ENCODE measurements at regions not wholly inside any gene's neighbourhood (a gene's known extent, or its start where the extent isn't known, plus 50 kb on each side); places are given as distances from the start of the nearest gene placed in this dataset.

DNA sequence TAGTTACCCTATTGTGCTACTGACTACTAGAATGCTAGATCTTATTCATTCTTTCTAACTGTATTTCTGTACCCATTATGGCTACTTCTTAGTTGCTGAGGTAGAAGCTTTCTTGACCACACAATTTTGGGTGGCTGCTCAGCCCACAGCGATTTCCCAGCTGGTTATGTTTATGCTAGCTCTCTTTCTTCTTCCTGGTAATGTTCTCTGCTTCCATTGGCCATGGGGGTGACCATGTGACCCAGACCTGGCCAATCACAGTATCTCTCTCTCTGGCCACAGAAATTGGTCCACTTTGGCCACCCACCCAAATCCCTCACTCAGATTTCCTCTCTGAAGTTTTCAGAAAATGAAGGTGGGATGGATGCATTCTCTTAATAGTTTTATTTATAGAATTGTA, 427.9 kb upstream of the CLINT1 start:
- no peak for DNase-seq

DNA sequence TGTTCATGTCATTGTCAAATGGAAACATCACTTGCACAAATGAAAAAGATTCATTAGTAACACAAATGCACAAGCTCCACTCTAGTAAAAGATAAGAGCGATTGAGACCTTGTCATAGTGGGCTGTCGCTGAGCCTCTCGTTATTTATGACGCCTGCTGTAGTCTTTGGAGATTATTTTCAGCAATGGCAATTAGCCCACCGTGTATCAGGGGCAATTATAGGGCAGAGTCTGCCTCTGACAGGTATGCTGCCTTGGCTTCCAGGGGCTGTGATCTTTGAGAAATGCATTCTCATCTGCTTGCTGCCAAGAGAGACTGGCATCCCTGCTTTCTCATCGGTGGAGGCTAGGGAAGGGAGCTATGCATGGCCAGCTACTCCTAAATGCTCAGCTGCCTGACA, 426.8 kb upstream of the CLINT1 start:
- DNase-seq = no peak

DNA sequence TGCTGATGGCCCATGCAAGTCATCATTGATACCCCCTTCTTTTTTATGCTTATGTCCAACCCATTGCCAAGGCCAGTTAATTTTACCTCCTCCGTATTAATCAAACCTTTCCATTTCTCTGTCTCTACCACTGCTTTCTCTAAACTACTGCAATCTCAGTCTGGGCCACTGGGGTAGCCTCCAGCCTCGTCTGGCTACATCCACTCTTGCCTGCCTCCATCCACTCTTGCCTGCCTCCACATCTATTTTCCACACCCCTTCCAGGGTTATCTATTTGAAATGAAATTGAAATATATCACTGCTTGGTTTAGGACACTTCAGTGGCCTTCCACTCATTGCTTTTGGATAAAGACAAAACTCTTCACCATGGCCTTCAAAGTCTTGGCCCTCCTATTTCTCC, 425.3 kb upstream of the CLINT1 start:
- no peak for DNase-seq

DNA sequence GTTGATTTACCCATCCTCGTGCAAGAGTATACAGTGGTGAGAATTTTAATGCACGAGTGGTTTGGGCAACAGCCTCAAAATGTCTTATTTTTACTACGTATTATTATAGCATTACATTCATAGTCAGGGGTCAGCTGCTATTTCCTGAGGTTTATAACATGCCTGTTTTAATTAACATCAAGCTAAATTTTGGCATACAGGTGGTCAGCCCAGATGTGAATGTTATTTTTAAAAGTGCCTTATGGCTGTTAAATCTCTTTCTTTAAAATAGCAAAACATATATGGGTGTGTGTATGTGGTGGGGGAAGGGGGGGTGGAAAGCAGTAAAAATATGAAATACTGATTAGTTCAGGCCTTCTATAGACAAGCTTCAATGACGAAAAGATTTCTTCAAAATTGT, 424.5 kb upstream of the CLINT1 start:
- DNase-seq = no peak

DNA sequence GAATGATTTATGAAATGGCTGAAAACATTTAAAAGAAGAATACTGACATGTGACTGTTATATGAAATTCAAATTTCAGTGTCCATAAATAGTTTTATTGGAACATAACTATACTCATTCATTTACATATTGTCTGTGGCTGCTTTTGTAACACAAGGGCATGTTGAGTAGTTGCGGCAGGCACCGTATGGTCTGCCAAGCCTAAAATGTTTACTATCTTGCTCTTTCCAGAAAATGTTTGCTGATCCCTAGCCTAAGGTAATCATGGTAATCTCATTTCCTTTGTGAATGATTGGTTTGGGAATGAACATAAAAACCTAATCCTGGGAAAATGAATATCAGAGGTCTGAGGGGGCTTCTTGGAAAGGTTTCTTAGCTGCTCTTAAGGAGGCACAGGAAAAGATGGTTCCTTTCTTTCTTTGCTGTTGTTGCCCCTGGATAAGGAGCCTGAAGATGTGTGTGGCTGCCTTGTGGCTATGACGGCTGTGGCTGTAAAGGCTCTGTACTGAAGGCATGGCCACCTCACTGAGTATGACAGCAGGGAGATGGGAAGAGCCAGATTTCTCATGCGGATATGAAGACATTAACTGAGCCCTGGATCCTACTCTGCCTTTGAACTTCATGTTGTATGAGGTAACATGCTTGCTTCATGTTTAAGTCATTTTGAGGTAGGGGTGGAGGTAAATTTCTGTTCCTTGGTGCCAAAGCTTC, 419.4 kb upstream of the CLINT1 start:
- no peak for DNase-seq

GRCh38 chr5:158277276-158277675, 418.3 kb upstream of the CLINT1 start:
- no peak for DNase-seq

- no peak for DNase-seq
These were observed 417.7 kb upstream of the CLINT1 start for GRCh38 chr5:158276692-158277091.

GRCh38 chr5:158275511-158275910, 416.6 kb upstream of the CLINT1 start:
- no peak for DNase-seq

DNA sequence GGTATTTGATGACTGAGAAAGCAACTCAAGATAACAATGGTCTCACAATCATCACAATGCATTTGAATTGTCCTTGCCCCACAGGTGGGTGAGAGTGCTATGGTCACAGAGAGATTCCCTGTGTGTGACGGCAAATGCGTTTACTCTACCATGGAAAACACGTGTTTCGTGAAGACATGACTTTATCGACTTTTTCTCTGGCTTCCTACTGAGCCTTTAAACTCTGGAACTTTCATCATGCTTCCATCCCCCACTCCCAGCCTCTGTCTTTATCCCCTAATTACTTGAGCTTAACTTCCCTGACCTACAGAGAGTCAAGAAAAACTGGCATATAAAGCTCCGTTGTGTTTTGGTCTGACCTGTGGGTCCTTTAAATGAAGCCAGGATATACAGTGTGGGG, 414.1 kb upstream of the CLINT1 start:
- no peak for DNase-seq

- no peak for DNase-seq
These were observed 413.5 kb upstream of the CLINT1 start for GRCh38 chr5:158272409-158272808.

GRCh38 chr5:158270996-158271554, 412.1 kb upstream of the CLINT1 start:
- no peak for DNase-seq

GRCh38 chr5:158268286-158268685, 409.3 kb upstream of the CLINT1 start:
- DNase-seq = no peak

GRCh38 chr5:158267228-158267627, 408.3 kb upstream of the CLINT1 start:
- DNase-seq = no peak

GRCh38 chr5:158265931-158266700, 407.2 kb upstream of the CLINT1 start:
- DNase-seq = no peak

DNA sequence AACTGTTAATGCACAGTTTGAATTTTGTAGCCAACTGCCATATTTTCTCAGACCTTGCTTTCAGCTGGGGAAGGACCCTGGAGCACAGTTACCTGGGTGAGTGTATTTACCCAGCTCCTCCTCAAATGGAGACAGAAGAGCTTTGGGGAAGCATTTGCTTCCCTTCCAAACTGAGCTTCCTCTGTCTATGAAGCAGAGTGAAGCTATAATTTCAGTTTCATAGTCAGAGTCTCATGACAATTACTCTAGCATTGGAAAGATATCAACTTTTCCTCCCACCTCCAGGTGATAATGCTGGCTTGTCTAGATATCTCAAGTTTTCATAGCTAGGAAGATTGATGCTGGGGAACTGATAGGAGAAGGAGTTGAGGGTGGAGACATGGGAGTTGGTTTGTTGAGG, 406.4 kb upstream of the CLINT1 start:
- DNase-seq = no peak

GRCh38 chr5:158264264-158264663, 405.3 kb upstream of the CLINT1 start:
- DNase-seq = no peak

DNA sequence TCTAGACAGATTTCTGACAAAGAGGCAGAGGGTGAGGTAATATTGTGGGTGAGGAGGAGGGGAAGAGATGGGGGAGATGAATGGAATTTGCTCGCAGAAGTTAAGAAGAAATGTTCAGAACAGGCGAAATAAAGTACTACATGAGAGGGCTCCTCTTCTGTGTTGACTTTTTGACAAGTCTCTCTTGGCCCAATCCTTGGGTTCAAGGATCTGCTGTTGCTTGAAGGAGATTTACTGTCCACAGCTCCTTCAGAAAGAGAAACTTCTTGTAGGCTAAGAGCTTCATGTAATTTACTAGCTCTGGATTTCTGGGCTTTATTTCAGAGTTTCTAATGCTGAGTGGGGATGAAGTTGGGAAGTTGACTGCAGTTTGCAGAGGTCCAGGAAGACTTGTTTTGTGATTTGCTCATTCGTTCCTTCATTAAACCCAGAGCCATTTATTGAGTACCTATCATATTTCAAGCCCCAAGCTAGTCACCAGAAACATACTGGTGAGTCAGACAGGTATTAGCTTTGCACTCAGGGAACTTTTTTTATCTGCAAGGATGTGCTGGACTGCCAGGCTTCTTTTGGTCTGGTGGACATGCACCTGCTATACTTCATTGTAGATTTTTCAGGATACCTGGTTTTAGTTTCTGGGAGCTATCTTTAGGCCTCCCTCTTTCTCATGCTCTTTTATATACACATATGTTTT, 402.9 kb upstream of the CLINT1 start:
- DNase-seq = no peak

GRCh38 chr5:158256096-158256495, 397.2 kb upstream of the CLINT1 start:
- DNase-seq = no peak

DNA sequence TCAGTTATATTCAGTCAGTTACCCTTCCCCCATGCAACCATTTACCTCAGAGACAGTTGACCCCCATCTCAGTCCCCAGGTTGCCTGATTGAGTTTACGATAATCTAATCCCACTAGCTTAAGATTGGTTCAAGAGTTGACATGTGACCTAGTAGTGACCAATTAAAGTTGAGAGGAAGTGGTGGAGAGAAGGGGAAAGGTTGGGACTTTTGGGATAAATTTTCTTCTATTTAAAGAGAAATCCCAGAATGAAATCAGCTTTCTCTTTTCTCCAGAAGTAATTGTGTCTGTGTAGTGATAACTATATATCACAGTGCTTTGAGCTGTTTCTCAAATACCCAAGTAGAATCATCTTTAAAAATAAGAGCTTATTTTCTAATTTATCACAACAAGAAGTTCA, 396.7 kb upstream of the CLINT1 start:
- DNase-seq = no peak

DNA sequence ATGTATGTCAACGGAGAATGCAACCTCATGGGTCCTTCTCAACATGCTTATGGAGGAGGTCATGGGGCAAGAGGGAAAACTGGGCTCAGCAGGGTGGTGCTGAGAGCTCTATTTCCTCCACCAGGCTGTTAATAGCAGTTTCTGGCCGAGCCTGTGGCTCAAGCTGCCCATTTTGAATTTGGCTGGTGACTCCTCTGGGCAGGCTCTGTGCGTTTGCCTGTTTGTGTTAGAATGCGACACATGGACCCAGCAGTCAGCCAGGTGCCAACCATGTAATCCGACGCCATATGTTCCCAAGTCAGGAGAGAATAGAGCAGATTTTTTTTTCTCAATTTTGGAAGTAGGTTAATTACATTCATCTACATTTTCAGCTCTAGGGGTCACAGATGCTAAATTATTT, 387.7 kb upstream of the CLINT1 start:
- DNase-seq = no peak

DNA sequence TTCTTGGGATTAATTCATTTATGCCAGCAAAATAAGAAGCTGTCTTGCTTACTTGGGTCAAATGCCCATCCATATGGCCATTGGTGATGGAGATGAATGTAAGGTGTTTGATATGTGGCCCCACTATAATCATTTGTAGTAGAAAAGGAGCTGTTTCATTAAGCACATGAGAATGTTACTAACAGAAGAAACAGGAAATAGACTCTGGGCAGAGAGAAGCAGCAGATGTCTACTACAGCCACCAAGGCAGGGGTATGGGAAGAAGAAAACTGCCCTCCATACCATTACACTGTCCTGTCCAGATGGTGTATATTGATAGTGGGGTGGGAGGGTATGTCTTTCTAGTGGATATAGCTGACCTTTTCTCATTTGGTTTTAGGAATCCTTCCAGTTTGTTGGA, 386.6 kb upstream of the CLINT1 start:
- DNase-seq = no peak

GRCh38 chr5:158244882-158245281, 385.9 kb upstream of the CLINT1 start:
- DNase-seq = no peak

DNA sequence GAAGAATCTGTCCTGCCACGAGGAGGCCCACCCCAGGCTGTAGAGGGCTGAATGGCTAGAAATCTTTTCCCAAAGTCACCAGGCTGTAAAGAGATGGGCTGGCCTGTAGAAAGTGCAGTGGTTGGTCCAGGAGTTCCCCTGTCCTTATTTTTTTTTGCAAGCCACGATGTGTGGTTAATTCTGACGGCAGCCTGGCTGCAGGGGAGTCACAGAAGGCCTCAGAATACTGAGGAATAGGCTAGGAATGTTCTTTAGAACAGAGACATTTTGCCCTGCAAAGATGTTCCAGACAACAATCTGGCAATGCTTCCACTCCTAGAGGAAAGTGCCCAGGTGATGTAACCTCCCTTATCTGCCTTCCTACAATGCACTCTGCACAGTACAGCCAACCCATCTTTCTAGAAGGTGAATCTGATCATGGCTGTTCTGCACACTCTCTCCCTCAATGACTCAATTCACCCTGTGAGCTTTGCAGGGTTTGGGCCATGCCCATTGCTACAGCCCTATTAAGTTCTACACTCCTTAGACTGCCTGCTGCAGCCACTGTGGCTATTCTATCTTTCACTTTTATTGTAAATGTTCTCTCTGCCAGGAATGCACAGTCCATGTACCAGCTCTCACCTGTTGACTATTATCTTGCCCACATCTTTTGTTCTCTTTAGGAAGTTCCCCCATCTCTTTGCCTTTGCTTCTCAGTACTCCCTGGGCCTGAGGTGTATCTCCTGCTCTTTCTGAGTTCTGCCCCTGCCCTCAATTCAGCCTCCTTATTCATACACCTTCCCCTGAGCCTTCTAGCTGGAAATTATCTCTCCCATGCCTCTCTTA, 377.8 kb upstream of the CLINT1 start:
- no peak for DNase-seq
